ENCODE measurements at regions not wholly inside any gene's neighbourhood (a gene's known extent, or its start where the extent isn't known, plus 50 kb on each side); places are given as distances from the start of the nearest gene placed in this dataset.

DNA sequence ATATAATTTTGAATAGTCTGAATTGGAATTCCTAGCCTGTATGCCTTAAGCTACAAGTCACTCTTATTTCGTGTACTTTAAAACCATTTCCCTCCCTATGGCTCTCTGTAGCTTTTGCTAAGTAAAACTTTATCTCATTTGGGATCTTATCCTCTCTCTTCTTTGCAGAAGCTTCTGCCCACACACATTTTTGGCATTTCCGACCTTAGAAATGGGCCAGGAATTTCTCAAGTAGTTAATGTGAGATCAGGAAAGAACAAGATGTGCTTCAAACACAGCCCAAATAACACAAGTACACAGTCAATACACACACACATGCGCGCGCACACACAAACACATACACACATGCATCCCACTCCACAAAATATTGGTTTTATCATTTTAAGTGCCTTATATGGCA, 931.0 kb upstream of the MIR17HG start:
- TF ChIP-seq POLR2A (IDR thresholded peaks at IDR 0.05; ENCODE audit: low read depth, low read length) (no peak), MAFK (IDR thresholded peaks at IDR 0.05; ENCODE audit: low read depth, low read length) (no peak), RAD21 (IDR thresholded peaks at IDR 0.05; ENCODE audit: low read length) (no peak), SMC3 (IDR thresholded peaks at IDR 0.05; ENCODE audit: low read depth, low read length) (no peak), CEBPB (IDR thresholded peaks at IDR 0.05; ENCODE audit: low read depth, low read length) (no peak), MAZ (IDR thresholded peaks at IDR 0.05; ENCODE audit: borderline replicate concordance, low read depth, low read length) (no peak)
- TF ChIP-seq, protein P1, sequence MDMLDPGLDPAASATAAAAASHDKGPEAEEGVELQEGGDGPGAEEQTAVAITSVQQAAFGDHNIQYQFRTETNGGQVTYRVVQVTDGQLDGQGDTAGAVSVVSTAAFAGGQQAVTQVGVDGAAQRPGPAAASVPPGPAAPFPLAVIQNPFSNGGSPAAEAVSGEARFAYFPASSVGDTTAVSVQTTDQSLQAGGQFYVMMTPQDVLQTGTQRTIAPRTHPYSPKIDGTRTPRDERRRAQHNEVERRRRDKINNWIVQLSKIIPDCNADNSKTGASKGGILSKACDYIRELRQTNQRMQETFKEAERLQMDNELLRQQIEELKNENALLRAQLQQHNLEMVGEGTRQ (IDR thresholded peaks at IDR 0.05; ENCODE audit: low read depth, low read length) = no peak
- TF ChIP-seq, protein P2, sequence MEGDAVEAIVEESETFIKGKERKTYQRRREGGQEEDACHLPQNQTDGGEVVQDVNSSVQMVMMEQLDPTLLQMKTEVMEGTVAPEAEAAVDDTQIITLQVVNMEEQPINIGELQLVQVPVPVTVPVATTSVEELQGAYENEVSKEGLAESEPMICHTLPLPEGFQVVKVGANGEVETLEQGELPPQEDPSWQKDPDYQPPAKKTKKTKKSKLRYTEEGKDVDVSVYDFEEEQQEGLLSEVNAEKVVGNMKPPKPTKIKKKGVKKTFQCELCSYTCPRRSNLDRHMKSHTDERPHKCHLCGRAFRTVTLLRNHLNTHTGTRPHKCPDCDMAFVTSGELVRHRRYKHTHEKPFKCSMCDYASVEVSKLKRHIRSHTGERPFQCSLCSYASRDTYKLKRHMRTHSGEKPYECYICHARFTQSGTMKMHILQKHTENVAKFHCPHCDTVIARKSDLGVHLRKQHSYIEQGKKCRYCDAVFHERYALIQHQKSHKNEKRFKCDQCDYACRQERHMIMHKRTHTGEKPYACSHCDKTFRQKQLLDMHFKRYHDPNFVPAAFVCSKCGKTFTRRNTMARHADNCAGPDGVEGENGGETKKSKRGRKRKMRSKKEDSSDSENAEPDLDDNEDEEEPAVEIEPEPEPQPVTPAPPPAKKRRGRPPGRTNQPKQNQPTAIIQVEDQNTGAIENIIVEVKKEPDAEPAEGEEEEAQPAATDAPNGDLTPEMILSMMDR (conservative IDR thresholded peaks at IDR 0.05; ENCODE audit: low read depth, low read length) = no peak
- TF ChIP-seq, protein P3, sequence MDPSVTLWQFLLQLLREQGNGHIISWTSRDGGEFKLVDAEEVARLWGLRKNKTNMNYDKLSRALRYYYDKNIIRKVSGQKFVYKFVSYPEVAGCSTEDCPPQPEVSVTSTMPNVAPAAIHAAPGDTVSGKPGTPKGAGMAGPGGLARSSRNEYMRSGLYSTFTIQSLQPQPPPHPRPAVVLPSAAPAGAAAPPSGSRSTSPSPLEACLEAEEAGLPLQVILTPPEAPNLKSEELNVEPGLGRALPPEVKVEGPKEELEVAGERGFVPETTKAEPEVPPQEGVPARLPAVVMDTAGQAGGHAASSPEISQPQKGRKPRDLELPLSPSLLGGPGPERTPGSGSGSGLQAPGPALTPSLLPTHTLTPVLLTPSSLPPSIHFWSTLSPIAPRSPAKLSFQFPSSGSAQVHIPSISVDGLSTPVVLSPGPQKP (IDR thresholded peaks at IDR 0.05; ENCODE audit: borderline replicate concordance, low read depth, low read length) = no peak

All from IMR-90 (cell line).